ENCODE measurements at regions not wholly inside any gene's neighbourhood (a gene's known extent, or its start where the extent isn't known, plus 50 kb on each side); places are given as distances from the start of the nearest gene placed in this dataset.

DNA sequence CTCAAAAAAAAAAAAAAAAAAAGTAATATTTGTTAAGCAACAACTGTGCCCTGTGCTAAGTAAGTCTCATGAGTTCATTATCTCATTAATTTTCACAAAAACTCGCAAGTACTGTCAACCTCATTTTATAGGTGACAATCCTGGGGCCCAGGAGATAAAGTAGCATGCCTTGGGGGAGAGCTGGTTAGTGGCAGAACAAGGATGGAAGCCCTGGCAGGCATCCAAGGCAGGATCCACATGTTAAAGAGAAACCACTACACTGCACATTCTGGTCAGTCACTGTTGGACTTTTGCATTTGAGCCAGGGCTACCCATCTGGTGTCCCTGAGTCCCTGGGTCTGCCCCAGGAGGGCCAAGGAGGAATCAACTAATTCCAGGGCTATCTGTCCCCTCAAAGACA lies 54.6 kb downstream of the ZFP36L2 start:
- TF ChIP-seq, protein P1, sequence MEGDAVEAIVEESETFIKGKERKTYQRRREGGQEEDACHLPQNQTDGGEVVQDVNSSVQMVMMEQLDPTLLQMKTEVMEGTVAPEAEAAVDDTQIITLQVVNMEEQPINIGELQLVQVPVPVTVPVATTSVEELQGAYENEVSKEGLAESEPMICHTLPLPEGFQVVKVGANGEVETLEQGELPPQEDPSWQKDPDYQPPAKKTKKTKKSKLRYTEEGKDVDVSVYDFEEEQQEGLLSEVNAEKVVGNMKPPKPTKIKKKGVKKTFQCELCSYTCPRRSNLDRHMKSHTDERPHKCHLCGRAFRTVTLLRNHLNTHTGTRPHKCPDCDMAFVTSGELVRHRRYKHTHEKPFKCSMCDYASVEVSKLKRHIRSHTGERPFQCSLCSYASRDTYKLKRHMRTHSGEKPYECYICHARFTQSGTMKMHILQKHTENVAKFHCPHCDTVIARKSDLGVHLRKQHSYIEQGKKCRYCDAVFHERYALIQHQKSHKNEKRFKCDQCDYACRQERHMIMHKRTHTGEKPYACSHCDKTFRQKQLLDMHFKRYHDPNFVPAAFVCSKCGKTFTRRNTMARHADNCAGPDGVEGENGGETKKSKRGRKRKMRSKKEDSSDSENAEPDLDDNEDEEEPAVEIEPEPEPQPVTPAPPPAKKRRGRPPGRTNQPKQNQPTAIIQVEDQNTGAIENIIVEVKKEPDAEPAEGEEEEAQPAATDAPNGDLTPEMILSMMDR (conservative IDR thresholded peaks at IDR 0.05; ENCODE audit: low read length) = no peak
- peak; percentile 63 for DNase-seq (ENCODE audit: low read depth)
- H3K4me3 ChIP-seq (ENCODE audit: low read length) = no peak overlapping the region

DNA sequence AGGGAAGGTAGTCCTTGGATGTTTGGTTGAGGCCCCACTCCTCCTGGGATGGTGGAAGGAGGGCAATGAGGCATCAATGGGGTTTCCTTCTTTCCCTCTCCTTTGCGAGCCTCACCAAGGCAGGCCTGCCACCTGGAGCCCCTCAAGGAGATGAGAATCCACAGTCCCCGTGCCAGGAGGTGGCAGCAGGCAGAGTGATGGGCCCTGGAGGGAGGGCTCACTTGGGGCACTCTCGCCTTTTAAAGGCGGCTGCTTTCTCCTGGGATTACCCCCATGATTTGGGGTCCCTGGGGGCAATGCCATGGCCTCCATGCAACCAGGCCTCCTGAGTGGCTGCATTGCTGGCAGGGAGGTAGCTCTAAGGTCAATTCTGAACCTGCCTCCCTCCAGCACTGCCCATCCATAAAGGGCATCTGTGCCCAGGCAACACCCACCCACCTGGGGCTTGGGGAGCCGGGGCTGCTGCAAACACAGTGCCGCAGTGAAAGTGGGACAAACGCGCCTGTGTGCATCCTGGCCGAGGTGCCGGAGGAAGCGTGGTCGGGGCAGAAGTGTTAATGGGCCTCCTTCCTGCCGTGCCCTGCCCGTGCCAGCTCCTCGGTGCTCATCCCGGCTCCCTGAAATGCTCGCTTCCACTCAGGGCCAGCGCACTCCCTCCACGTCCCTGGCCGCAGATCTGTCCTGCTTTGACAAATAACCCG lies 55.9 kb downstream of the ZFP36L2 start:
- no peak overlapping the region for H3K4me3 ChIP-seq (ENCODE audit: low read length)
- TF ChIP-seq, protein P1 (conservative IDR thresholded peaks at IDR 0.05; ENCODE audit: low read length) = no peak
- no peak for DNase-seq (ENCODE audit: low read depth)

DNA sequence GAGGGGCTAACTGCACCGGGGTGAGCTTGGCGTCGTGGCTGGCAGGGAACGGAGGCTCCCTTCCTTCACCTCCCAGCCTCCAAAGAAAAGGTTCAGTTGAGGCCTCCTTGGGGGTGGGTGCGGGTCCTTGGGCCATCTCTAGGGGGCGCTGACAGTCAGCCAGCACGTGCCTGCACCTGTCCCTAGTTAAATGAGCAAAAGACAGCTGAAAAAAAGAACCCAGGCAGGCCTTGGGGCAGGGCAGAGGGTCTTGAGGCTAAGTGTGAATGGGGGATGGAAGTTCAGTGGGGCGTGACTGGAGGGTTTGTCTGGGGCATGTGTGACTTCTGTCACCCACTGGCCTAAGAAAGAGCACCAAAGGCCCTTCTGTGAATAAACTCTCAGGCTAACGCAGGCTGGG lies 56.4 kb downstream of the ZFP36L2 start:
- TF ChIP-seq, protein P1 (conservative IDR thresholded peaks at IDR 0.05; ENCODE audit: low read length) = peak; percentile 40
- DNase-seq (ENCODE audit: low read depth) = no peak
- H3K4me3 ChIP-seq (ENCODE audit: low read length) = no peak overlapping the region

DNA sequence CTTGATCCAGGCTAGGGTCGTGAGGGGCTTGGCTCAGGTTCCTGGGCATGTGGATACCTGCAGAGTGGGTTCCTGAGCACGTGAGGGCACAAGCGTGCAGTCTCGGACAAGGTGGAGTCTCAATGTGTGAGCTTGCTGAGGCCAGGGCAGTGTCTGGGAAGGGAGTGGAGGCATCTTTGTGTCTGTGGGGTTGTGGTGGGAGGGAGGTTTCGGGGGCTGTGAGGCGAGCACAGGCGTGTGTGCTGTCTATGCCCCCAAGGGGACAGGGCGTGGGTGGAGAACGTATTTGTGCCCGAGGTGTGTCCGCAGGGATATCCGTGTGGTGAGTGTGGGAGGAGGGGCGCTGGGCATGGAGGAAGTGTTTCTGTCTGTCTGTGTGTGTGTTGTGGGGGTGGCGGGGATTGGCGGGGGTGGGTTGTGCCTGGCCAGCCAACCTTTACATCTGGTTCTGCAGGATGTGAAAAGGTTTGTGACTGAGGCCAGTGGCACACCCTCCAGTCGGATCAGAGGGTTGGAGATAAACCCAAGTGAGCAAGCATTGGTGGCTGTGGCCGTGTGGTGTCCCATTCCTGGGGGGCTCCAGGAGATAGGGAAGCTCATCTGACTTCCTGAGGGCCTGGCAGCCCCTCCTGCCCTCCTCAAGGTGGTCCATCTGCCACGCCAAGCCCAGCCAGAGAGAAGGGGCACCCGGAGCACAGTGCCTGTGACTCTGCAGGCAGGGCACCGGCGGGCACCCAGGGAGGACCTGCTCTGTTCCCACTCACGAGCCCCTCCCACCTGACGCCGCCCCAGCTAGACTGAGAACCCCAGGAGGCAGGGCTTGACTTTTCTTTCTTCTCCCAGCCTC lies 57.1 kb downstream of the ZFP36L2 start:
- no peak for DNase-seq (ENCODE audit: low read depth)
- H3K4me3 ChIP-seq (ENCODE audit: low read length) = no peak overlapping the region
- TF ChIP-seq, protein P1 (conservative IDR thresholded peaks at IDR 0.05; ENCODE audit: low read length) = no peak

DNA sequence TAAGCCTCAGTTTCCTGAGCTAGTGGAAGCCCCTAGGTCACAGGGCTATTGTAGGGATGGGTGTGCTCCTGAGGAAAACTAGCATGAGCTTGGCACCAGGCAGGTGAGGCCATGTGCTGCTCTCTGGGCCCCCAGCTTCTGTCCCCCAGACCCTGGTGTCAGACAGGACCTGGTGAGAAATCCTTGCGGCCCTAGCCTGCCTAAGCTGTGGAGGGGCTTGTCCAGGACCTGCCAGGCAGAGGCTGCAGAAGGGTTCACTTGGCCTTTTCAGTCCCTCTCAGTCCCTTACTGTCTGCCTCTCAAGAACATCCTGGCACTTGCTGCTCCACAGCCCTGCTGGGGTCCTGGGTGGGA lies 58.4 kb downstream of the ZFP36L2 start:
- no peak overlapping the region for H3K4me3 ChIP-seq (ENCODE audit: low read length)
- no peak for DNase-seq (ENCODE audit: low read depth)
- TF ChIP-seq, protein P1 (conservative IDR thresholded peaks at IDR 0.05; ENCODE audit: low read length) = no peak

DNA sequence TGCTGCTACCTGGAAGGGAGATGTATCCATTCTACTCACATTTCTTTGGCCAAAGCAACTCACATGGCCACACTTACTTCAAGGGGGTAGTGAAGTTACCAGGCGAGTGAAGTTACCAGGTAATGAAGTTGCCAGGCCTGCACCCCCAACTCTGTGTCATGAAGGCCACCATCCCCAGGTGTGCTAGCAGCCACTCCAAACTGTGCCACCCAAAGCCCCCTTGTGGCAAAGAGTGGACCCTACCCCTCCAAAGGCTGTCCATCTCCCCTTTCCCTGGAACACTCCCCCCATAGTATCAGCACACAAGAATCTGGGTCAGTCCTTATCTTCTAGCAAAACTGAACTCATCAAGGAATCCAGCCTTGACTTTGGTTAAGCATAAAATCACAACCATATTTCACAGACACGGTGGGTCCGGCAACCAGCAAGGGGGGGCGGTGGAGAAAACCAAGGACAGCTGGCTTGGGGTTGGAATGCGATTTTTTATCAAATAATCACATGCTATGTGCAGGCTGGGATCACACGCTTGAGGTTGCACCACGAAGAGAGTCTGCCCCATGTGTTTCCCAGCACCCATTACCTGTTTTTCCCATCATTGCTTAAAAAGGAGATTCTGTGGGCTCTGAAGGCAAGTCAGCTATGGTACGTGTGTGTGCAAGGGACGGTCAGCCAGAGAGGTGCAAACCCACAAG lies 60.9 kb downstream of the ZFP36L2 start:
- TF ChIP-seq, protein P1 (conservative IDR thresholded peaks at IDR 0.05; ENCODE audit: low read length) = no peak
- H3K4me3 ChIP-seq (ENCODE audit: low read length) = no peak overlapping the region
- no peak for DNase-seq (ENCODE audit: low read depth)
